HG02571 (cell line): ENCODE measurements at regions not wholly inside any gene's neighbourhood (a gene's known extent, or its start where the extent isn't known, plus 50 kb on each side); places are given as distances from the start of the nearest gene placed in this dataset.

Experiments
- ATAC-seq: cut with Tn5 transposase; IDR thresholded peaks from one replicate; pipeline ENCODE4 v1.9.1; 2021; ENCODE audit warnings: mild to moderate bottlenecking, moderate library complexity; ENCODE audit not compliant: unreplicated experiment

- ATAC-seq, result no peak
These were observed 151.2 kb upstream of the TNR start for GRCh38 chr1:175894581-175894980.

DNA sequence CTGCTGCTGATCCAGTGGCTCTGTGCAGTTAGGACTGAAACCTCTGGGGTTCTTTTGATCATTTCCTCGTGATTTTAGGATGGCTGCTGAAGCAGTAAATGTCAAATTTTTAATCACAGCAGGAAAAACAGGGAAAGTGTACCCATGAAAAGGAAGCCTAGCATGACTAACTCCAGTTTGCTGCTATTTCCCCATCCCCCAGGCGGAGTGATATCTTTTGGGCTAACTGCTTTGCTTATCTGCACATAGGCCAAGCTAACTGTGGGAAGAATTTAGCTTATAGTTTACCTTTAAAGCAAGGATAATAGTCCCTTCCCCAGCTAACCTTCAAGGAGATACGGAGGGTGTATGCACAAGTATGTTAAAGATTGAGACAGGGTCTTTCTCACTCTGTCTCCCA is 149.8 kb upstream of the TNR start:
- no peak for ATAC-seq

DNA sequence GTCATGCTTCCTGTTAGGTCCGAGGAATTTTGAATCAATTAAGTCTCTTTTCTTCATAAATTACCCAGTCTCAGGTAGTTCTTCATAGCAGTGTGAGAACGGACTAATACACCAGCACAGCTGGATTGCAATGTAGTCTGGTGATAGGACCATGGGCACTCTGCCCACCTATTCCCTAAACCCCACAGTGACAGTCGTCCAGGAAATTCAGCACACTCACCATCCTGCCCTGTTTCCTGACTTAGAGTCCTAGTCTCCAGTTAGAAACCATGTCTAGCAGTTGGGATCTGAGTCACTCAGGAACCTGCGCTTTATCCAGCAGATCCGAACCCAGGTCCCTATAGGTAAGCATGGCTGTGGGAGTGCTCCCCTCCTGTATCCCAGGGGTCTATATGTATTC is 149.3 kb upstream of the TNR start:
- no peak for ATAC-seq

GRCh38 chr1:175891783-175892309 is 148.5 kb upstream of the TNR start:
- ATAC-seq, result no peak

DNA sequence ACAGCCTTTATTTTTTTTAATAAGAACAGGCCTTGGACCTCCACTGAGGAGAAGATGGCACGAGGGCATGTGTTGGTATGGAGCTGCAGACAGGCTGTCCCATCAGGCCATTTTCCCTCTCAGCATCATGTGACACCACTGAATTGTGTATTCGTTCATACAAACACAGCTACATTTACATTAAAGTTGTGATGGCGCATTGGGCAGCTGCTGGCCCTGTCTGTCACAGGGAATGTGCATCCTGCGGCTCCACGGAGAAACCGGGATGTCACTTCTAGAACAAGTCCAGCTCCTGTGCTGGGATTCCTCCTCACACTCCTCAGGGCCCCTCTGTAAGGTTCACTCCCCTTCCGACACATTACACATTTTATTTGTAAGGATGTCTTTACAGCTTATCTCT is 147.6 kb upstream of the TNR start:
- ATAC-seq, result no peak

GRCh38 chr1:175889848-175890247 is 146.5 kb upstream of the TNR start:
- no peak for ATAC-seq

DNA sequence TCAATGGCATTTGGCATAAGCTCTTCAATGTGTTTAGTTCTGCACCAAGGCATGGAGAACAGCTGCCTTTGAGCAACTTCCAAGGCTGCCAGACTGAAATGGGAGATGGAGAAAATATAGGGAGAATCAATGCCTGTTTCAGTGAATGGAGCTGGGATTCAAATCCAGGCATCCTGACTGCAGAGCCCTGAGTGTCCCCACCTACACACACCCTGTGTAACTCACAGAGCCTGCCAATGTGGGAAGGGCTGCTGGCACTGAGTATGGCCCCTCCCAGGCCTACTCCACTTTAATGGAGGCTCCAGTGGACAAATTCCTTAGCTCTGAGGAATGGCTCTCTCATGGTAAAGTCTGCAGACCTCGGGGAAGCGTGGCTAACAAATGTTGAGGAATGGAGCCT is 145.6 kb upstream of the TNR start:
- no peak for ATAC-seq

GRCh38 chr1:175887981-175888428 is 144.6 kb upstream of the TNR start:
- ATAC-seq, result peak; percentile 78

DNA sequence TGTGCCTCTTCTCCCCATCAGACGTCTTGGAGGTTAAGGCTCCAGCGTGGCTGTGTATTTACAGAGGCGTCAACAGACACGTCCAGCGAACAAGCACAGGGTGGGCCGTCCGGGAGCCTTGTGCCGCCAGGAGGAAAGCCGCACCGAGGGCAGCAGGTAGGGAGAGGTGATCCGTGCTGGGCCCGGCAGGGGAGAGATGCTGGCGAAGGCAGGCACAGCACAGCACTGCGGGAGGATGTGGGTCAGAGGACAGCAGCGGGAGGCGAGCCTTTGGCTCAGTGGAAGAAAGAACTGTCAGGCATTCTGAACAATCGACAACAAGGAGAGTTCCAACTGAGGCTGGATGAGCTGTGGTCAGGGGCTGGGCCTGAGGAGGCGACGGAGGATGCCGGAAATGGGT is 144.1 kb upstream of the TNR start:
- ATAC-seq, result no peak

DNA sequence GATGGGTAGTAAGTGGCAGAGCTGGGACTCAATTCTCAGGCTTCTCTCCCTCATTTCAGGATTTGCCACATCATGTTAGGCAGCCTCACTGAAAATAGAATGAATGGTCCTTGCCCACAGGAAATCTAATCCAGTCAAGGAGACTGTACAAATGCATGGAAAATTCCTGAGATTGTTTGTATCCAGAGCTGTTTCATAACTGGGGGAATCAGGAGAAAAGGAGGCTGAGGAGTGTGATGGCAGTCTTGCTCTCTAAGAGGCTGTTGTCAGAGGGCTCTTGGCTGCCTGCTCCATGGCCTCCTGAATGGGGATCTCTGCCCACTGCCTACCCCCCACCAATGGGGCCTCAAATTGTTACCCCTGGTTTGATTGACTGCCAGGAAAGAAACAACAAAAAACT is 141.9 kb upstream of the TNR start:
- ATAC-seq, result no peak

DNA sequence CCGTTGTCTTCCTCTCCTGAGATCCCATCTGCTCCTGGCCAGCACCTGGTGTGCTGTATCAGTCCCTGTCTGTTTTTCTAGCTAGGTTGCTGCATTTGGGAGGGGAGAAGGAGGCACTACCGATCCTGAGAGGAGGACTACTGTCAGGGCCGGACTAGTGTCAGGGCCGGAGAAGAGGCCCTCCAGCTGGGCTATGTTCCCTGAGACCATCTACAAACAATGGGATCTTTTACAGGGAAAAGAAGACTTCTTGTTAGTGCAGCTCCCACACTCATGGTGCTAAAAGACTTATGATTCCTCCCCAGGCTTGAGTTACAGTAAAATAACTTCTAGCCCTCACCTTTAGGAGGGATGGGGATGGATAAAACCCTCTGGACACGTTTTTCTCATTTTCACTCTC is 141.0 kb upstream of the TNR start:
- ATAC-seq, result no peak

- ATAC-seq, result no peak
These were observed 138.8 kb upstream of the TNR start for GRCh38 chr1:175882192-175882591.

- no peak for ATAC-seq
These were observed 138.0 kb upstream of the TNR start for GRCh38 chr1:175881246-175881976.

DNA sequence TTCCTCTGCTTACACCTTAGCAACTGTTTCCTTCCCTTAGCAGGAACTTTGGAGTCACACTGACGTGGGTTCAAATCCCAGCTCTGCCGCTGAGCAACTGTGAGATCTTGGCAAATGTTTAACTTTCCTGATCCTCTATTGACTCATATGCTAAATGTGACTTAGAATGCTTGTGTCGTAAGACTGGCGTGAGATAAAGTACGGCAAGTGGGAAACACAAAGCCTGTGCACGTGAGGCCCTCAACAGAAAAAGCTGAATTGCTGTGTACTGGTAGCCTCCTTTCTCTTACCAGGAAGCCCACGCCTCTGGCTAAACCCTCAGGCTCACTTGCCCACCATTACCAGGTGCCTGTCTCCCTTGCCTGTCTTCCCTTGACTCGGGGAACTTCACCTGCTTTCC is 135.4 kb upstream of the TNR start:
- no peak for ATAC-seq

DNA sequence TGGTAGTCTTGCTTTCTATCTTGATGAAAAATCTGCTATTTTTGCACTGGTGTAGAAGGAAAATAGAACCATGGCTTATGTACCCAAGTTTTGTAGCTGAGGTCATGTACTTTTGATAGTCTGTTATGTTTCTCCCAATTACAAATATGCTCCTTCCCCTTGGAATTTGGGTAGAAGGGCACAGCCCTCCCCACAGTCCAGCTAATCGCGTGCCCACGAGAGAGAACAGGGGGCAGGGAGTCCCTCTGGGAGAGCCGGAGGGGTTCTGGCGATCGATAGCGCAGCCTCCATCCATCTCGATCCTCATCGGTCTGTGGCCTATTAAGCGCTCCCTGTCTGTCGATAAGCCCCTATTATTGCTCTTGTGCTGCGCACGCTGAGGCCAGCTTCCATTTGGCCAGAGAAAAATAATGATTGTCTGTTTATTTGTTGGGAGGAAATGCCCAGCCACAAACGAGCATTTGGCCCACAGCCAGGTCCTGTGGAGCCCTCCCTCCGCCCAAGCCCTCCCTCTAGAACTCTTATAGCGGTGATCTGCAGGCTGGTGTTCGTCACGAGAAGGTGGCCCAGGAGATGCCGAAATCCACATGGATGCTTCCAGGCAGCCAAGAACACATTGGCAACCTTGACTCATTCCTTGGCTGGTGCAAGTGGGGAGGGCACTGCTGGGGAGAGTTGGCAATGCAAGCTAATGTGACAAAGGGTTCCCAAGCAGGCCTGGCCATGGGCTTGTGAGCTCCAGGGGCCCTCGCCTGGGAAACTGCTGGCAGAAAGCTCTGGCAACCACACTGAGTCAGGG is 134.7 kb upstream of the TNR start:
- ATAC-seq, result no peak

DNA sequence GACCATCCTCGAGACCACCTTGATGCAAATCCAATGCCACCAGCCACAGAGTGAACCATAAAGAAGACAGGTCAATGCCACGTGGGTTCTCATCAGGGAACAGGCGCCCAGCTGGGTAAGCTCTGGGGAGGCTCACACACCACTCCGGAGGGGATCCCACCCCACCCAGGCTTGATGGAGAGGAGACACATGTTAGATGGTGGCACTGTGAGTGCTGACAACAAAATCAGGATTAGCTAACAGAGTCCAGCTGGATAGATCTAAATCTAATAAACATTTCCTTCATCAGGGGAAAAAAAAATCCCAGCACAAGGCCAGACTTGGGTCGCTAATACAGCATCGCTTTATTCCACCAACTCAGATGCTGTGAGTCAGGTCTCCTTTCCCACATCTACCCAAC is 132.2 kb upstream of the TNR start:
- no peak for ATAC-seq

GRCh38 chr1:175874081-175874480 is 130.7 kb upstream of the TNR start:
- no peak for ATAC-seq

- peak; percentile 69 for ATAC-seq
These were observed 130.0 kb upstream of the TNR start for GRCh38 chr1:175873290-175873935.

DNA sequence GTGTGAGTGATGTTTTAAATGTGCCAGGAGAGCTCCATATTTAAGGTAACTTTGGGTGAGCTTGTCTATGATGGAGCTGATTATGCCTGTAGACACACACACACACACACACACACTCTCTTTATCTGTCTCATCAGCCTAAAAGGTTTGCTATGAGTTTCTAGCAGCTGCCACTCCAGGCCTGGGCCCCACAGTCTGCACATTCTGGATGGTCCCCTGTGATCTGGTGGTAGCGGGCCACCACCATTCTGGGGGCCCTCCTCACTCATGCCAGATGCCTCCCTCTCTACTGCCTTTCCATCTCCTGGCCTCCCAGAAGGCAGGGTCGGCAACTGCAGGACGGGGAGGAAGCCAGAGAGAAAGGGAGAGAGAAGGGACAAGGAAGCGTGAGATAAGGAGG is 129.2 kb upstream of the TNR start:
- no peak for ATAC-seq

- no peak for ATAC-seq
These were observed 128.3 kb upstream of the TNR start for GRCh38 chr1:175871647-175872046.

DNA sequence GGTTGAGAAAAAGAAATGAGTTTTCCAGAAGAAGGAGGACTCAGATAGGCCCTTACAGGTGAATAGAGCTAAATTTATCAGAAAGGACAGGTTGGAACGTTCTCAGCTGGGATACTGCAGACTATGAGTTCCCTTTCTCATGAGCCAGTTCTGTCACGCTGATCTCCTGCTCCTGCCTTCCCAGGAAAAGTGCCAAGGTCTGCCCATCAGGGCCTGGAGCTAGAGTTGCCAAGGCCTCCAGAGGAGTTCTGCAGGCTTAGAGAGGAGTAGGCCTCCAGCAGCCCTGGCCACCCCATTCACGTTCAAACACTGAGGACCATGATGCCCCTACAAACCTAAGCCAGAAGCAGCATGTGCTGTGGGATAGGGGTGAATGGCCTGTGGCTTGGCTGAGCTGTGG is 126.8 kb upstream of the TNR start:
- ATAC-seq, result no peak

DNA sequence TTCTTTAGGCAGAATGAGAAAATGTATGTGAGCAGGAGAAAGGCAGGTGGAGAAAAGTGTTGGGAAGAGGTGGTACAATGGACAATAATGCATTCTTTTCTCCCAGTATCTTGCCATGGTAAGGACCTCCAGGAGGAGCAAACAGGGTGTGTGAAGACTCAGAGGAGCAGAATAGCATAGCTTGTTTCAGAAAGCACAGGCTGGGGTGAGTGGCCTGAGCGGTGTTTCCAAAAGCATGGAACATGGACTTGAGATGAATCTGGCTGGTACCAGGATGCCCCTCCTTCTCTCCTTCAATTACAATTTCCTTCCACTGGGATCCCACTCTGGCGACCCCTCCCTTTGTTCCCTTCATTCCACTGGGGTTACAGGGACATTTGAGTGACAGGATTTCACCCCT is 123.4 kb upstream of the TNR start:
- ATAC-seq, result no peak
